Renal cortical epithelial cell (primary cell): ENCODE measurements at regions not wholly inside any gene's neighbourhood (a gene's known extent, or its start where the extent isn't known, plus 50 kb on each side); places are given as distances from the start of the nearest gene placed in this dataset.
A peak's percentile ranks its signal among the peaks of the same experiment; 100 is the strongest.

ENCODE experiments used
- DNase-seq: peaks from one replicate; pipeline ENCODE4 v3.0.0-alpha.2; 2011; ENCODE audit warnings: low read depth

- no peak for DNase-seq
These were observed 285.3 kb downstream of the RPLP1 start for GRCh38 chr15:69737916-69738315.

GRCh38 chr15:69740684-69741083 lies 288.1 kb downstream of the RPLP1 start:
- no peak for DNase-seq

- DNase-seq, result no peak
These were observed 289.7 kb downstream of the RPLP1 start for GRCh38 chr15:69742361-69742760.

GRCh38 chr15:69743091-69743490 lies 290.5 kb downstream of the RPLP1 start:
- DNase-seq, result no peak

GRCh38 chr15:69744391-69745162 lies 292.0 kb downstream of the RPLP1 start:
- DNase-seq, result no peak

- no peak for DNase-seq
These were observed 294.6 kb downstream of the RPLP1 start for GRCh38 chr15:69747193-69747592.

GRCh38 chr15:69748131-69748530 lies 295.5 kb downstream of the RPLP1 start:
- DNase-seq, result no peak

GRCh38 chr15:69748576-69749185 lies 296.1 kb downstream of the RPLP1 start:
- no peak for DNase-seq

- DNase-seq, result no peak
These were observed 296.7 kb downstream of the RPLP1 start for GRCh38 chr15:69749274-69749673.

- DNase-seq, result no peak
These were observed 297.2 kb downstream of the RPLP1 start for GRCh38 chr15:69749797-69750196.

- no peak for DNase-seq
These were observed 297.6 kb downstream of the RPLP1 start for GRCh38 chr15:69750253-69750652.

- no peak for DNase-seq
These were observed 298.5 kb downstream of the RPLP1 start for GRCh38 chr15:69751147-69751546.

- DNase-seq, result peak; percentile 71
These were observed 298.9 kb downstream of the RPLP1 start for GRCh38 chr15:69751566-69751965.

GRCh38 chr15:69753867-69754266 lies 301.2 kb downstream of the RPLP1 start:
- no peak for DNase-seq

- no peak for DNase-seq
These were observed 301.7 kb downstream of the RPLP1 start for GRCh38 chr15:69754313-69754712.

- DNase-seq, result peak; percentile 99
These were observed 303.1 kb downstream of the RPLP1 start for GRCh38 chr15:69755551-69756310.

GRCh38 chr15:69756440-69756839 lies 303.8 kb downstream of the RPLP1 start:
- DNase-seq, result no peak

- peak; percentile 85 for DNase-seq
These were observed 304.6 kb downstream of the RPLP1 start for GRCh38 chr15:69757186-69757585.

- DNase-seq, result peak; percentile 65
These were observed 305.7 kb downstream of the RPLP1 start for GRCh38 chr15:69758291-69758771.

- peak; percentile 45 for DNase-seq
These were observed 306.5 kb downstream of the RPLP1 start for GRCh38 chr15:69758810-69759790.

GRCh38 chr15:69760258-69760845 lies 307.7 kb downstream of the RPLP1 start:
- DNase-seq, result peak; percentile 31
